ENCODE measurements at regions not wholly inside any gene's neighbourhood (a gene's known extent, or its start where the extent isn't known, plus 50 kb on each side); places are given as distances from the start of the nearest gene placed in this dataset.

DNA sequence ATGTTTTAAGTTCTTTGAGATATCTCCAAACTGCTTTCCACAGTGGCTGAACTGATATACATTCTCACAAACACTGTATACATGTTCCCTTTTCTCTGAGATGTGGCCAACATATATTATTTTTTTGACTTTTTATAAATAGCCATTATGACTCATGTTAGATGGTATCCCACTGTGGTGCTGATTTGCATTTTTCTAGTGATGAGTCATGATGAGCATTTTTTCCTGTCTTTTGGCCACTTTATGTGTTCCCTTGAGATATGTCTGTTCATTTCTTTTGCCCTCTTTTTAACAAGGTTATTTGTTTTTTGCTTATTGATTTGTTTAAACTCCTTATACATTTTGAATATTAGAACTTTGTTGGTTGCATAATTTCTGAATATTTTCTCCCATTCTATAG lies 1055.1 kb downstream of the NXPH1 start:
- Mint-ChIP-seq H3K27ac (no peak overlapping the region), H3K27me3 (ENCODE audit: low read depth) (no peaks in the 10 kb centered on the region), H3K4me3 (no peak overlapping the region), H3K36me3 (ENCODE audit: low read depth) (no peaks in the 10 kb centered on the region), H3K4me1 (no peaks in the 10 kb centered on the region), H3K9me3 (peaks cover 3% of the 10 kb centered on the region)
- TF ChIP-seq CTCF (IDR thresholded peaks at IDR 0.05; ENCODE audit: unreplicated experiment in 3 of 3), result no peak

GRCh38 chr7:9498303-9498702 lies 1064.9 kb downstream of the NXPH1 start:
- Mint-ChIP-seq H3K4me3 (no peak overlapping the region), H3K4me1 (no peaks in the 10 kb centered on the region), H3K27ac (no peak overlapping the region), H3K9me3 (no peaks in the 10 kb centered on the region), H3K36me3 (ENCODE audit: low read depth) (no peaks in the 10 kb centered on the region), H3K27me3 (ENCODE audit: low read depth) (no peaks in the 10 kb centered on the region)
- no peak for TF ChIP-seq CTCF (IDR thresholded peaks at IDR 0.05; ENCODE audit: unreplicated experiment in 3 of 3)

GRCh38 chr7:9502269-9502668 lies 1068.9 kb downstream of the NXPH1 start:
- H3K27ac Mint-ChIP-seq, result no peak overlapping the region
- H3K9me3 Mint-ChIP-seq, result no peaks in the 10 kb centered on the region
- TF ChIP-seq CTCF (IDR thresholded peaks at IDR 0.05; ENCODE audit: unreplicated experiment in 3 of 3), result no peak
- H3K4me3 Mint-ChIP-seq, result no peak overlapping the region
- peaks cover 4% of the 10 kb centered on the region for H3K4me1 Mint-ChIP-seq
- H3K36me3 Mint-ChIP-seq (ENCODE audit: low read depth), result no peaks in the 10 kb centered on the region
- no peaks in the 10 kb centered on the region for H3K27me3 Mint-ChIP-seq (ENCODE audit: low read depth)

- H3K27me3 Mint-ChIP-seq (ENCODE audit: low read depth), result no peaks in the 10 kb centered on the region
- no peak overlapping the region for H3K4me3 Mint-ChIP-seq
- peaks cover 4% of the 10 kb centered on the region for H3K4me1 Mint-ChIP-seq
- TF ChIP-seq CTCF (IDR thresholded peaks at IDR 0.05; ENCODE audit: unreplicated experiment in 3 of 3), result no peak
- no peaks in the 10 kb centered on the region for H3K36me3 Mint-ChIP-seq (ENCODE audit: low read depth)
- H3K27ac Mint-ChIP-seq, result no peak overlapping the region
- no peaks in the 10 kb centered on the region for H3K9me3 Mint-ChIP-seq
These were observed 1071.3 kb downstream of the NXPH1 start for GRCh38 chr7:9504678-9505077.

DNA sequence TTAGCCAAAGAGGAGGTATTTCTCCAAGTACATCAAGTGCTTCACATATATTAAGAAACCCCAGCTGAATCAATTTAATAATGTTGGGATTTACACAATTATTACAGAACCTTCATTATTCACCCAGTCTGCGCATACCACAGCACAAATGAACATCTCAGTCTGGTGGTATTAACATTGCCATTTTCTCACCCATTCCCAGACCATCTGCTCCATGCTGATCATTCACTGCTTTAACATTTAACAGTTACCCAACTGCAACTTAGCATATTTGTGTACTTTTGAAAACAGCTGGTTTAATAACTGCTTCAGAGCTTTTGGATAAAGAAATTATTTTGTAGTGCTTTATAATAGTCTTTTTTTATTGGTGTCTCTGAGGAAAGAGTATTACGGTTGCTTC lies 1072.1 kb downstream of the NXPH1 start:
- Mint-ChIP-seq H3K4me3 (no peak overlapping the region), H3K27ac (no peak overlapping the region), H3K4me1 (peaks cover 4% of the 10 kb centered on the region), H3K36me3 (ENCODE audit: low read depth) (no peaks in the 10 kb centered on the region), H3K27me3 (ENCODE audit: low read depth) (no peaks in the 10 kb centered on the region), H3K9me3 (no peaks in the 10 kb centered on the region)
- no peak for TF ChIP-seq CTCF (IDR thresholded peaks at IDR 0.05; ENCODE audit: unreplicated experiment in 3 of 3)

DNA sequence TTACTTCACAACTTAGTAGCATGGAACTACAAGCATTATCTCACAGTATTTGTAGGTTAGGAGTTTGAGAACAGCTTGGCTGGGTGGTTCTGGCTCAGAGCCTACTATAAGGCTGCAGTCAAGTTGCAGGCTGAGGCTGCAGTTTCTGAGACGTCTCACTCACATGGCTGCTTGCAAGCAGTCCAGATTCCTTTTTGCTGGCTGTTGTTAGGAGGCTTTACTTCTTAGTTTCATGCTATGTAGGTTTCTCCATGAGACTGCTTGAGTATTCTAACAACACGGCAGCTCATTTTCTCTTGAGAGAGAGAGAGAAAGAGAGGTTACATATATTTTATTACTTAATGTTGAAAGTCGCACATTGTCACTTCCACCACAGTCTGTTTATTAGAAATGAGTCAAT lies 1073.9 kb downstream of the NXPH1 start:
- no peak for TF ChIP-seq CTCF (IDR thresholded peaks at IDR 0.05; ENCODE audit: unreplicated experiment in 3 of 3)
- H3K4me3 Mint-ChIP-seq, result no peak overlapping the region
- H3K9me3 Mint-ChIP-seq, result no peaks in the 10 kb centered on the region

More for the DNA sequence above, 1073.9 kb downstream of the NXPH1 start:
- H3K4me1 Mint-ChIP-seq, result peaks cover 4% of the 10 kb centered on the region
- peak overlapping the region; percentile 25 to 48 (median 46) for H3K27ac Mint-ChIP-seq
- no peaks in the 10 kb centered on the region for H3K36me3 Mint-ChIP-seq (ENCODE audit: low read depth)
- H3K27me3 Mint-ChIP-seq (ENCODE audit: low read depth), result no peaks in the 10 kb centered on the region
